HL-60/S4 treated with phorbol 12-myristate 13-acetate at 8.2 ng/mL for 4 days and 3 days (cell line): ENCODE measurements at regions not wholly inside any gene's neighbourhood (a gene's known extent, or its start where the extent isn't known, plus 50 kb on each side); places are given as distances from the start of the nearest gene placed in this dataset.
"Not testable (repeated sequence)": the region's sequence is repeated elsewhere in the genome, so short reads cannot be mapped to it uniquely, and the experiment has no call there.

Experiments used
- in situ Hi-C: fragments of 300-500 bp; cut with MboI; formaldehyde crosslinking; loops from 2 replicates; pipeline ENCODE4 v1.15.0; 2022; ENCODE audit warnings: low sequenced_read_pairs

GRCh38 chr3:193922034-193922774 is 213.7 kb upstream of the HES1 start:
- in situ Hi-C loops: no loop called here

GRCh38 chr3:193923958-193924357 is 212.0 kb upstream of the HES1 start:
- in situ Hi-C loops: not testable (repeated sequence)

GRCh38 chr3:193926071-193926470 is 209.9 kb upstream of the HES1 start:
- in situ Hi-C loops: not testable (repeated sequence)

GRCh38 chr3:193927413-193928206 is 208.3 kb upstream of the HES1 start:
- in situ Hi-C loops: not testable (repeated sequence)

- in situ Hi-C loops: no loop called here
Observed at GRCh38 chr3:193928354-193929209, 207.4 kb upstream of the HES1 start.

GRCh38 chr3:193929373-193929772 is 206.6 kb upstream of the HES1 start:
- in situ Hi-C loops: no loop called here

- in situ Hi-C loops: no loop called here
Observed at GRCh38 chr3:193929921-193930646, 205.9 kb upstream of the HES1 start.

- in situ Hi-C loops: no loop called here
Observed at GRCh38 chr3:193932136-193932535, 203.8 kb upstream of the HES1 start.

GRCh38 chr3:193932576-193932975 is 203.4 kb upstream of the HES1 start:
- in situ Hi-C loops: no loop called here

- in situ Hi-C loops: no loop called here
Observed at GRCh38 chr3:193933451-193933850, 202.5 kb upstream of the HES1 start.

GRCh38 chr3:193935916-193936315 is 200.0 kb upstream of the HES1 start:
- in situ Hi-C loops: no loop called here

GRCh38 chr3:193938613-193939012 is 197.3 kb upstream of the HES1 start:
- in situ Hi-C loops: no loop called here

GRCh38 chr3:193939527-193939926 is 196.4 kb upstream of the HES1 start:
- in situ Hi-C loops: no loop called here

- in situ Hi-C loops: no loop called here
Observed at GRCh38 chr3:193940526-193940925, 195.4 kb upstream of the HES1 start.

GRCh38 chr3:193941486-193941885 is 194.5 kb upstream of the HES1 start:
- in situ Hi-C loops: no loop called here

GRCh38 chr3:193942516-193943055 is 193.4 kb upstream of the HES1 start:
- in situ Hi-C loops: no loop called here

- in situ Hi-C loops: no loop called here
Observed at GRCh38 chr3:193943200-193943599, 192.7 kb upstream of the HES1 start.

- in situ Hi-C loops: no loop called here
Observed at GRCh38 chr3:193943851-193944517, 192.0 kb upstream of the HES1 start.

GRCh38 chr3:193944518-193944884 is 191.4 kb upstream of the HES1 start:
- in situ Hi-C loops: no loop called here

- in situ Hi-C loops: no loop called here
Observed at GRCh38 chr3:193945143-193945542, 190.8 kb upstream of the HES1 start.
